Thyroid gland (tissue), 4 donors: ENCODE measurements at regions not wholly inside any gene's neighbourhood (a gene's known extent, or its start where the extent isn't known, plus 50 kb on each side); places are given as distances from the start of the nearest gene placed in this dataset.

Experiments
- DNase-seq, 2 donors: peaks; one replicate each; pipeline ENCODE4 v3.0.0-alpha.2; 2019
- H3K27ac ChIP-seq, 3 donors: fragments of 200-600 bp; sonication (generic); 1 replicate in 2 of 3; 2 replicates in 1 of 3; pipeline ENCODE4 v1.5.1; 2016 to 2019; ENCODE audit warnings: mild to moderate bottlenecking in 1 of 3, moderate library complexity in 1 of 3
- H3K27me3 ChIP-seq: fragments of 200-600 bp; sonication (generic); one replicate; pipeline ENCODE4 v1.5.1; 2019
- H3K36me3 ChIP-seq, 2 donors: fragments of 200-600 bp; sonication (generic); one replicate each; pipeline ENCODE4 v1.5.1; 2016 to 2019
- H3K4me1 ChIP-seq, 2 donors: fragments of 200-600 bp; sonication (generic); one replicate each; pipeline ENCODE4 v1.5.1; 2017 to 2019
- H3K4me3 ChIP-seq, 3 donors: fragments of 200-600 bp; sonication (generic); replicated peaks in 1 of 3; 1 replicate in 2 of 3; 2 replicates in 1 of 3; pipeline ENCODE4 v1.5.1; 2016; ENCODE audit warnings: mild to moderate bottlenecking in 1 of 3
- H3K9me3 ChIP-seq: fragments of 200-600 bp; sonication (generic); one replicate; pipeline ENCODE4 v1.5.1; 2017
- CTCF ChIP-seq, 6 experiments: fragments of 200-600 bp in 3 of 6; fragments of 450-650 bp in 3 of 6; sonication (generic) in 3 of 6; IDR thresholded peaks; one replicate each; pipeline ENCODE4 v1.5.1; 2016 to 2019; ENCODE audit warnings: antibody characterized with exemption in 6 of 6, mild to moderate bottlenecking in 2 of 6, inconsistent platforms in 1 of 6, moderate library complexity in 1 of 6
- POLR2A ChIP-seq, 2 donors: fragments of 450-650 bp; IDR thresholded peaks; one replicate each; pipeline ENCODE4 v1.6.1; 2017; ENCODE audit warnings: antibody characterized with exemption in 2 of 2, mild to moderate bottlenecking in 2 of 2, moderate library complexity in 1 of 2
- WGBS, 2 donors: methylation state at CpG; one replicate each; pipeline ENCODE4 v1.1.5; 2017; 5-methylcytosine and 5-hydroxymethylcytosine counted together
- intact Hi-C: fragments of 100-400 bp; cut with DNase I; formaldehyde crosslinking; loops from one replicate; pipeline ENCODE4 v1.15.1; 2023

- intact Hi-C loops = loop anchor here (10.0 kb wide), 2 partner anchors 128 to 332 kb away; no protein-coding TSS in a partner anchor
- no peaks in the 10 kb centered on the region for H3K9me3 ChIP-seq
Observed at GRCh38 chr1:115467196-115467595, 129.1 kb upstream of the NGF start.

GRCh38 chr1:115466433-115466832 lies 128.4 kb upstream of the NGF start:
- H3K27ac ChIP-seq = no peak overlapping the region
- no peak overlapping the region for H3K4me3 ChIP-seq
- no peak for DNase-seq
- TF ChIP-seq CTCF (IDR thresholded peaks at IDR 0.05) (no peak), POLR2A (IDR thresholded peaks at IDR 0.05) (no peak)
- WGBS, 2 donors = 93 to 95% methylated on average over 3 of the region's 3 CpGs
- intact Hi-C loops = loop anchor here (10.0 kb wide), 2 partner anchors 128 to 332 kb away; no protein-coding TSS in a partner anchor
- H3K36me3 ChIP-seq = no peaks in the 10 kb centered on the region
- peaks cover 9 to 19% of the 10 kb centered on the region in 2 donors for H3K4me1 ChIP-seq
- H3K9me3 ChIP-seq = no peaks in the 10 kb centered on the region
- H3K27me3 ChIP-seq = no peaks in the 10 kb centered on the region

More at GRCh38 chr1:115467196-115467595, 129.1 kb upstream of the NGF start:
- Histone ChIP-seq H3K27me3 (no peaks in the 10 kb centered on the region), H3K27ac (no peak overlapping the region), H3K36me3 (no peaks in the 10 kb centered on the region), H3K4me3 (no peak overlapping the region), H3K4me1 (peaks cover 9 to 19% of the 10 kb centered on the region in 2 donors)
- TF ChIP-seq POLR2A (IDR thresholded peaks at IDR 0.05) (no peak), CTCF (IDR thresholded peaks at IDR 0.05) (no peak)
- no peak for DNase-seq
- WGBS, 2 donors = 88 to 90% methylated on average over 4 of the region's 4 CpGs

GRCh38 chr1:115465802-115466363 lies 127.8 kb upstream of the NGF start:
- intact Hi-C loops = loop anchor here (10.0 kb wide), 2 partner anchors 129 to 331 kb away; no protein-coding TSS in a partner anchor
- no peak overlapping the region for H3K4me3 ChIP-seq
- no peaks in the 10 kb centered on the region for H3K36me3 ChIP-seq
- no peak for DNase-seq
- WGBS, 2 donors = 81 to 83% methylated on average over 4 of the region's 4 CpGs
- H3K9me3 ChIP-seq = no peaks in the 10 kb centered on the region
- H3K4me1 ChIP-seq = peaks cover 9 to 16% of the 10 kb centered on the region in 2 donors
- H3K27ac ChIP-seq = no peak overlapping the region
- H3K27me3 ChIP-seq = no peaks in the 10 kb centered on the region
- no peak for TF ChIP-seq POLR2A (IDR thresholded peaks at IDR 0.05)
- no peak for TF ChIP-seq CTCF (IDR thresholded peaks at IDR 0.05)

GRCh38 chr1:115463347-115463746 lies 125.3 kb upstream of the NGF start:
- Histone ChIP-seq H3K27ac (no peak overlapping the region), H3K36me3 (no peaks in the 10 kb centered on the region), H3K4me1 (no peaks in the 10 kb centered on the region), H3K9me3 (no peaks in the 10 kb centered on the region), H3K27me3 (no peaks in the 10 kb centered on the region), H3K4me3 (no peak overlapping the region)
- TF ChIP-seq CTCF (IDR thresholded peaks at IDR 0.05) (peak in 4 of 6 experiments; percentile 35 to 55 (median 42)), POLR2A (IDR thresholded peaks at IDR 0.05) (no peak)
- peak; percentile 49 to 57 for DNase-seq
- intact Hi-C loops = loop anchor here (10.0 kb wide), 2 partner anchors 131 to 329 kb away; no protein-coding TSS in a partner anchor

- WGBS, 2 donors = 75 to 79% methylated on average over 4 of the region's 4 CpGs
- Histone ChIP-seq H3K9me3 (no peaks in the 10 kb centered on the region), H3K27me3 (no peaks in the 10 kb centered on the region), H3K4me1 (peaks cover 0 to 1% of the 10 kb centered on the region in 2 donors), H3K4me3 (no peak overlapping the region), H3K27ac (no peak overlapping the region), H3K36me3 (no peaks in the 10 kb centered on the region)
- intact Hi-C loops = loop anchor here (10.0 kb wide), 2 partner anchors 132 to 328 kb away; no protein-coding TSS in a partner anchor
- TF ChIP-seq POLR2A (IDR thresholded peaks at IDR 0.05) (no peak), CTCF (IDR thresholded peaks at IDR 0.05) (no peak)
- no peak for DNase-seq
Observed at GRCh38 chr1:115462566-115463076, 124.6 kb upstream of the NGF start.
